ENCODE measurements at regions not wholly inside any gene's neighbourhood (a gene's known extent, or its start where the extent isn't known, plus 50 kb on each side); places are given as distances from the start of the nearest gene placed in this dataset.

DNA sequence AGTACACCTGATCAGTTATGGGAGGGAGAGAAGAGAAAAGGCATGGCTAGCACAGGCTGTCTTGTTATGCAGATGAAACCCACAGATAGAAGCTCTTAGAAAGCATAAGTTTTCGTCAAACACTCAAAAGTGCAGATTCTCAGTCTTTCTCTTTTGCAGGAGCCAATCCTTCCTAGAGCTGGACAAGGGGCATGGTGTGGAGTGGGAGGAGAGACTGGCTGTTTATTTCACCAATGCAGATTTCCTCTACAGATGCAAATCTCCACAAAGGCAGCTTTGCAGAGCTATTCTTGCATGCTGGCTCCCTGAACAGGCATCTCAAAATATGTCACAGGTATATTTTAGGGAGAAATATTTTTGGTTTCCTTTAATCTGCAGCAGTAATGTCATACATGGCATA lies 1400.7 kb downstream of the CDH8 start:
- Histone ChIP-seq H3K27me3 (ENCODE audit: control insufficient read depth, insufficient read depth, low read length) (no peaks in the 10 kb centered on the region), H3K27ac (ENCODE audit: low read length) (no peak overlapping the region), H3K4me3 (ENCODE audit: low read depth in 2 of 2, low read length in 2 of 2) (no peak overlapping the region), H3K9me3 (ENCODE audit: control insufficient read depth, insufficient read depth, low read depth, low read length) (no peaks in the 10 kb centered on the region), H3K4me1 (ENCODE audit: control insufficient read depth, insufficient read depth, low read length) (no peaks in the 10 kb centered on the region), H3K36me3 (ENCODE audit: control insufficient read depth, insufficient read depth, low read length) (no peaks in the 10 kb centered on the region)
- BruUV-seq (replicated peaks) = no TSS peak
- intact Hi-C loops (cut with micrococcal nuclease; ENCODE audit: unreplicated experiment) (no loop called here), in situ Hi-C loops (cut with HindIII; ENCODE audit: low pct_unique_long_range_greater_than_20kb, low sequenced_read_pairs) (no loop called here)
- DNase-seq (ENCODE audit: low read depth, low spot score) = no peak
- ATAC-seq = no peak
- CTCF ChIA-PET = no interaction called here
- POLR2A ChIA-PET = no interaction called here
- TF ChIP-seq REST (IDR thresholded peaks at IDR 0.05; ENCODE audit: insufficient read depth in 1 of 2, low read depth in 2 of 2, low read length in 1 of 2) (no peak), POLR2AphosphoS5 (IDR thresholded peaks at IDR 0.05; ENCODE audit: low read depth, low read length) (no peak), CTCF (IDR thresholded peaks at IDR 0.05) (no peak), TCF7L2 (IDR thresholded peaks at IDR 0.05; ENCODE audit: low read depth, low read length) (no peak), SIN3A (IDR thresholded peaks at IDR 0.05; ENCODE audit: borderline replicate concordance, insufficient read depth, low read depth, low read length) (no peak)

- BruUV-seq (replicated peaks) = no TSS peak
- Histone ChIP-seq H3K9me3 (ENCODE audit: control insufficient read depth, insufficient read depth, low read depth, low read length) (no peaks in the 10 kb centered on the region), H3K4me3 (ENCODE audit: low read depth in 2 of 2, low read length in 2 of 2) (no peak overlapping the region), H3K27ac (ENCODE audit: low read length) (no peak overlapping the region), H3K4me1 (ENCODE audit: control insufficient read depth, insufficient read depth, low read length) (no peaks in the 10 kb centered on the region), H3K27me3 (ENCODE audit: control insufficient read depth, insufficient read depth, low read length) (no peaks in the 10 kb centered on the region), H3K36me3 (ENCODE audit: control insufficient read depth, insufficient read depth, low read length) (no peaks in the 10 kb centered on the region)
- ChIA-PET CTCF (no interaction called here), POLR2A (no interaction called here)
- no peak for ATAC-seq
- TF ChIP-seq TCF7L2 (IDR thresholded peaks at IDR 0.05; ENCODE audit: low read depth, low read length) (no peak), POLR2AphosphoS5 (IDR thresholded peaks at IDR 0.05; ENCODE audit: low read depth, low read length) (no peak), CTCF (IDR thresholded peaks at IDR 0.05) (no peak), SIN3A (IDR thresholded peaks at IDR 0.05; ENCODE audit: borderline replicate concordance, insufficient read depth, low read depth, low read length) (no peak), REST (IDR thresholded peaks at IDR 0.05; ENCODE audit: insufficient read depth in 1 of 2, low read depth in 2 of 2, low read length in 1 of 2) (no peak)
- no peak for DNase-seq (ENCODE audit: low read depth, low spot score)
- in situ Hi-C loops (cut with HindIII; ENCODE audit: low pct_unique_long_range_greater_than_20kb, low sequenced_read_pairs) = no loop called here
- intact Hi-C loops (cut with micrococcal nuclease; ENCODE audit: unreplicated experiment) = no loop called here
Observed at GRCh38 chr16:60611844-60612243, 1424.4 kb downstream of the CDH8 start.

Measured in Panc1 (cell line).